Activated CD4-positive, alpha-beta T cell treated with anti-CD3 and anti-CD28 coated beads, Interleukin-2, amount 50 U/mL, for 16 hours (primary cell): ENCODE measurements at regions not wholly inside any gene's neighbourhood (a gene's known extent, or its start where the extent isn't known, plus 50 kb on each side); places are given as distances from the start of the nearest gene placed in this dataset.
"Not testable (repeated sequence)": the region's sequence is repeated elsewhere in the genome, so short reads cannot be mapped to it uniquely, and the experiment has no call there.

ENCODE experiments used
- DNase-seq: peaks from one replicate; pipeline ENCODE4 v3.0.0-alpha.2; 2020

GRCh38 chr7:23938937-23939552 is 229.0 kb downstream of the STK31 start:
- DNase-seq, result peak; percentile 38

GRCh38 chr7:23939747-23940146 is 229.7 kb downstream of the STK31 start:
- DNase-seq, result not testable (repeated sequence)

- DNase-seq, result no peak
Observed at GRCh38 chr7:23941551-23941950, 231.5 kb downstream of the STK31 start.

- no peak for DNase-seq
Observed at GRCh38 chr7:23942032-23942431, 232.0 kb downstream of the STK31 start.

- no peak for DNase-seq
Observed at GRCh38 chr7:23944131-23944530, 234.1 kb downstream of the STK31 start.

GRCh38 chr7:23945472-23945871 is 235.5 kb downstream of the STK31 start:
- no peak for DNase-seq

- peak; percentile 53 for DNase-seq
Observed at GRCh38 chr7:23955145-23955544, 245.1 kb downstream of the STK31 start.

- DNase-seq, result no peak
Observed at GRCh38 chr7:23955600-23956149, 245.7 kb downstream of the STK31 start.

- no peak for DNase-seq
Observed at GRCh38 chr7:23956772-23957576, 247.0 kb downstream of the STK31 start.

- DNase-seq, result no peak
Observed at GRCh38 chr7:23959821-23960220, 249.8 kb downstream of the STK31 start.

- no peak for DNase-seq
Observed at GRCh38 chr7:23960361-23960760, 250.3 kb downstream of the STK31 start.

- no peak for DNase-seq
Observed at GRCh38 chr7:23963461-23964165, 253.6 kb downstream of the STK31 start.

GRCh38 chr7:23964715-23965114 is 254.7 kb downstream of the STK31 start:
- no peak for DNase-seq

- no peak for DNase-seq
Observed at GRCh38 chr7:23965296-23965695, 255.3 kb downstream of the STK31 start.

- DNase-seq, result no peak
Observed at GRCh38 chr7:23966941-23967340, 256.9 kb downstream of the STK31 start.

GRCh38 chr7:23967949-23968599 is 258.1 kb downstream of the STK31 start:
- DNase-seq, result peak; percentile 35

GRCh38 chr7:23968791-23969190 is 258.8 kb downstream of the STK31 start:
- DNase-seq, result no peak

- no peak for DNase-seq
Observed at GRCh38 chr7:23969443-23969842, 259.4 kb downstream of the STK31 start.

GRCh38 chr7:23970193-23970592 is 260.2 kb downstream of the STK31 start:
- DNase-seq, result no peak

GRCh38 chr7:23971031-23971430 is 261.0 kb downstream of the STK31 start:
- DNase-seq, result no peak

- DNase-seq, result no peak
Observed at GRCh38 chr7:23972057-23972456, 262.0 kb downstream of the STK31 start.

- no peak for DNase-seq
Observed at GRCh38 chr7:23973264-23973663, 263.2 kb downstream of the STK31 start.

- DNase-seq, result no peak
Observed at GRCh38 chr7:23980081-23980480, 270.1 kb downstream of the STK31 start.
